ENCODE measurements at regions not wholly inside any gene's neighbourhood (a gene's known extent, or its start where the extent isn't known, plus 50 kb on each side); places are given as distances from the start of the nearest gene placed in this dataset.

DNA sequence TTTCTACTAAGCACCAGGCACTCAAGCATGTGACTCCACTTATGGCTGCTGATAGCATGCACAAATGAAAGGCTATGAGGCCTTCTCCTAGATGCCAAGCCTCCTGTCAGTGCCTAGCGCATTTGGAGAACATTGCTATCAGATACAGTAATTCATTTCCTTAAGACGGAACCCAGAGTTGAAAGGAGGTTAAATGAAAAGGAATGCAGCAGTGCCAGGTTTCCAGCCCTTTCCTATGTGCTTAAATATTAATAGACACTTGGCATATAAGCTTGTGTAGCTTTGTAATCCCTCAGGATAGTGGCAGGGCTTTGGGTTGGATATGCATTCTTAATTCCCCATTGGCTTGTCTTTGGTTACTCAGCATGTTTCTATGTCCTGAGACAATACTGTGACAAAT lies 140.1 kb upstream of the FRY start:
- DNase-seq (no peak), ATAC-seq (ENCODE audit: poor library complexity) (no peak)
- H3K36me3 ChIP-seq (ENCODE audit: insufficient read depth, low read length), result no peaks in the 10 kb centered on the region
- Mint-ChIP-seq H3K27me3 (no peaks in the 10 kb centered on the region), H3K4me3 (no peak overlapping the region), H3K27ac (no peak overlapping the region), H3K9me3 (no peaks in the 10 kb centered on the region), H3K4me1 (ENCODE audit: low read depth) (peaks cover 13% of the 10 kb centered on the region), H3K36me3 (ENCODE audit: low read depth) (no peaks in the 10 kb centered on the region)
- H3K27ac ChIP-seq (ENCODE audit: low read depth in 1 of 2, low read length in 2 of 2), result no peak overlapping the region
- no peak for TF ChIP-seq CTCF (IDR thresholded peaks at IDR 0.05)
- no peaks in the 10 kb centered on the region for H3K27me3 ChIP-seq (ENCODE audit: control insufficient read depth in 1 of 2, insufficient read depth in 2 of 2, low read length in 2 of 2)
- ChIA-PET CTCF (no interaction called here), POLR2A (no interaction called here)
- H3K4me3 ChIP-seq (ENCODE audit: low read length), result no peak overlapping the region
- H3K4me1 ChIP-seq (ENCODE audit: insufficient read depth, low read length), result peaks cover 3% of the 10 kb centered on the region
- intact Hi-C loops (cut with DNase I, micrococcal nuclease), result no loop called here
- H3K9me3 ChIP-seq (ENCODE audit: control insufficient read depth in 1 of 2, insufficient read depth in 1 of 2, low read length in 2 of 2), result no peaks in the 10 kb centered on the region

- no peaks in the 10 kb centered on the region for H3K36me3 ChIP-seq (ENCODE audit: insufficient read depth, low read length)
- peaks cover 22% of the 10 kb centered on the region for H3K4me1 ChIP-seq (ENCODE audit: insufficient read depth, low read length)
- no peak for ATAC-seq (ENCODE audit: poor library complexity)
- ChIA-PET POLR2A (no interaction called here), CTCF (no interaction called here)
- H3K9me3 Mint-ChIP-seq, result no peaks in the 10 kb centered on the region
- H3K4me3 ChIP-seq (ENCODE audit: low read length), result no peak overlapping the region
- peaks cover 29% of the 10 kb centered on the region for H3K4me1 Mint-ChIP-seq (ENCODE audit: low read depth)
- H3K9me3 ChIP-seq (ENCODE audit: control insufficient read depth in 1 of 2, insufficient read depth in 1 of 2, low read length in 2 of 2), result no peaks in the 10 kb centered on the region
- no peak for DNase-seq
- H3K4me3 Mint-ChIP-seq, result no peak overlapping the region
- no peak for TF ChIP-seq CTCF (IDR thresholded peaks at IDR 0.05)
- intact Hi-C loops (cut with DNase I, micrococcal nuclease), result no loop called here
- H3K27me3 Mint-ChIP-seq, result no peaks in the 10 kb centered on the region
- no peak overlapping the region for H3K27ac ChIP-seq (ENCODE audit: low read depth in 1 of 2, low read length in 2 of 2)
- H3K27ac Mint-ChIP-seq, result no peak overlapping the region
- H3K36me3 Mint-ChIP-seq (ENCODE audit: low read depth), result no peaks in the 10 kb centered on the region
- H3K27me3 ChIP-seq (ENCODE audit: control insufficient read depth in 1 of 2, insufficient read depth in 2 of 2, low read length in 2 of 2), result no peaks in the 10 kb centered on the region
Observed at GRCh38 chr13:31894931-31895330, 136.6 kb upstream of the FRY start.

DNA sequence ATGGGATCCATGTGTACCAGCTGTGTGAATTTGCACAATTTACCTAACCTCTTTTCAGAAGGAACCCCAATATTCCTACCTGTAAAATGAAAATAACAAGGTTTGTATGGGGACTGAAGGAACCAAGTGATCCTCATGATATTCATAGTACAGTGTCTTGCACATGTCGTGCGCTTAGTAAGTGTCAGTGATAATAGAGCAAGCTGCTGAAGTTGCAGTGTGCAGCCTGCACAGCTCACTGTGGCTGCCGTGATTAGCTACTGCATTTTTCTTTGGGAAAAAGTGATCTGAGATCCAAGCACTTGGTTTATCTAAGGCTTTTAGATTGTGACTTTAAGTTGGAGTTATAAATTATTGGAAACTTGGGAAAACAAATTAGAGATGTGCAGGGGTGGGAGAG lies 135.9 kb upstream of the FRY start:
- Histone ChIP-seq H3K4me3 (ENCODE audit: low read length) (no peak overlapping the region), H3K27me3 (ENCODE audit: control insufficient read depth in 1 of 2, insufficient read depth in 2 of 2, low read length in 2 of 2) (no peaks in the 10 kb centered on the region), H3K9me3 (ENCODE audit: control insufficient read depth in 1 of 2, insufficient read depth in 1 of 2, low read length in 2 of 2) (no peaks in the 10 kb centered on the region), H3K27ac (ENCODE audit: low read depth in 1 of 2, low read length in 2 of 2) (no peak overlapping the region), H3K4me1 (ENCODE audit: insufficient read depth, low read length) (peaks cover 26% of the 10 kb centered on the region), H3K36me3 (ENCODE audit: insufficient read depth, low read length) (no peaks in the 10 kb centered on the region)
- TF ChIP-seq CTCF (IDR thresholded peaks at IDR 0.05), result no peak
- no peak for DNase-seq
- Mint-ChIP-seq H3K9me3 (peaks cover 2% of the 10 kb centered on the region), H3K36me3 (ENCODE audit: low read depth) (no peaks in the 10 kb centered on the region), H3K4me3 (no peak overlapping the region), H3K27me3 (no peaks in the 10 kb centered on the region), H3K27ac (no peak overlapping the region), H3K4me1 (ENCODE audit: low read depth) (peaks cover 29% of the 10 kb centered on the region)
- ChIA-PET POLR2A (interaction anchor here (1.2 kb wide), 1 partner anchor 9 kb away, joined by 4 read pairs; no protein-coding TSS in a partner anchor), CTCF (interaction anchor here (1.8 kb wide), 1 partner anchor 14 kb away, joined by 5 read pairs; no protein-coding TSS in a partner anchor)
- intact Hi-C loops (cut with DNase I, micrococcal nuclease), result no loop called here
- no peak for ATAC-seq (ENCODE audit: poor library complexity)

Data from CD4-positive, alpha-beta T cell (primary cell).